Erythroblast (primary cell): ENCODE measurements at regions not wholly inside any gene's neighbourhood (a gene's known extent, or its start where the extent isn't known, plus 50 kb on each side); places are given as distances from the start of the nearest gene placed in this dataset.

Experiments used
- DNase-seq, 2 experiments: peaks; one replicate each; lab custom pipeline; 2025; lab: John Stamatoyannopoulos, UW
- GATA1 ChIP-seq: IDR thresholded peaks from 2 replicates; pipeline ENCODE4 v1.6.1; 2011; ENCODE audit warnings: low read depth, mild to moderate bottlenecking, control low read depth, low read length, moderate library complexity
- POLR2A ChIP-seq: IDR thresholded peaks from 2 replicates; pipeline ENCODE4 v1.6.1; 2011; ENCODE audit warnings: mild to moderate bottlenecking, low read length

DNA sequence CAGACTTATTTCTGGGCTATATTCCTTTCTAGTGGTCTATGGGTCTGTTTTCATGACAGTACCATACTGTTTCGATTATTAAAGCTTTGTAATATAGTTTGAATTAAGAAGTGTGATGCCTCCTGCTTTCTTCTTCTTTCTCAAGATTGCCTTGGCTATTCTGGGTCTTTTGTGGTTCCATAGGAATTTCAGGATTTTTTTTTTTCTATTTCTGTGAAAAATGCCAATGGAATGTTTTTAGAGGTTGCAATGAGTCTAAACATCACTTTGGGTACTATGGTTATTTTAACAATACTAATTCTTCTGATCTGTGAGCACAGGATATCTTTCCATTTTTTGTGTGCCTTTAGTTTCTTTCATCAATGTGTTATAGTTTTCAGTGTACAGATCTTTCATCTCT is 204.3 kb upstream of the HCCS start:
- no peak for DNase-seq
- TF ChIP-seq POLR2A (no peak), GATA1 (no peak)

DNA sequence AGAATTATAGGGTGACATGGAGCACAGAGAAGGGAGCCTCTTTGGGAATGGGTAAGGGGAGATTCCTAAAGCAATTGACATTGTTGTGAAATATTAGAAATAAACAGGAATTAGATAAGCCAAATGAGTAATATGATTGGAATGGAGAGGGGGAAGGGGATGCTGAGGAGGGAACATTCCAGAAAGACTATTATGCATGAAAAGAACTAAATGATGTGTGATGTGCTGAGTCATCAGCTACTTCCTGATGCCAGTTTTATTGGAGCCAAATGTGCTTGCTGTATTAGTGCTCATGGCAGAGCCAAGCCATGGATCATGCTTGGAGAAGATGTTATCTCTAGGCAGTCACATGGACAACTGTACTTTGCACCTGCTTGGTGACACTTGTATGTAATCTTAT is 189.0 kb upstream of the HCCS start:
- TF ChIP-seq POLR2A = no peak
- TF ChIP-seq GATA1 = no peak
- no peak for DNase-seq

DNA sequence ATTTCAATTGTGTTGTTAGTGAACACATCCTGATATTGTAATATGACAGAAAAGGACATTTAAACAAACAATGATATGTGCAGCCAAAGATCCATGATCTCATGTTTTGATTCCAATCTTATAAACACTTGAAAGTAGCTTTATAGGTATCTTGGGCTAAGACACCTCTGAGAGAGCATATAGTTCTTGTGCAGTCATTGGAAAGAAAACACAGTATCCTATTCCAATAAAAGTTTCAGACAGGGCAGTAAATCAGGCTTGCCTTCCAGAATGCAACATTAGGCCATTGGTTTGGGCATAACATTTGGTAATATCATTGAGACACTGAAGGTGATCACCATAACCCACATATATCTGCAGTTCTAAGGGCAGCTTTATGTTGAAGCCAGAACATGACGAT is 188.3 kb upstream of the HCCS start:
- TF ChIP-seq GATA1 (no peak), POLR2A (no peak)
- DNase-seq = no peak

DNA sequence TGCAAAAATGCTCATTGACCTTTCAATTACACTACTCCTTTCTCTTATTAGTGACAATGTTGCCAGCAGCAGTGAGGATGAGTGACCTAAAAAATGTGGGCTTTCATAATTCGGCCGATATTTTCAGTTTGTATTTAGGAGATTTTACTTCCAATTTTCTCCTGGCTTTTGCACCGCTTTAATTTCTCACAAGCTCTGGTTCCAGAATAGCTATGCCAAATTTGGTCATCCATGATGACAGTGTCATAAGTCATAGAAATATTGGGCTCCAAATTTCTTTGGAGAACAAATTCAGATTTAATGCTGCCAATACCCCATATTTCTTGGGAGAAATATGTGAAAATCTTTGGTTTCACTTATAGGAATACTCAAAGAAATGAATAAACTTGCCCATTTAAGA is 187.7 kb upstream of the HCCS start:
- TF ChIP-seq POLR2A (no peak), GATA1 (no peak)
- no peak for DNase-seq

DNA sequence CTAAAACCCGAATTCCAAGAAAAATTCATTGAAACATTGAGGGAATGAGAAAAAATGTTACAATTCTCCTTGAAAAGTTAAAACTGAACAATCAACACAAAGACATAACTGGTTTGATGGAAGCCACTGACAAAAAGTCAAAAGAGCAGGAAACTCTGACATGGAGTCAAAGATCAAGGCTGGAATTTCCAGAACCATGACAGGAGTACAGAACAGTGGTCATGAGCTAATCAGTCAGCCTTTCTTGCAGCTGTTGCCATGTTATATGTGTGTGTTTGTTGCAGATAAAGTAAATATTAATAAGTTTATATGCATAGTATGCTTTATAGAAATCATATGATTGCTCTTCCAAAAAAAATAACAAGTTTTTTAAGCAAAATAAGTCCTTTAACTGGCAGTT is 184.7 kb upstream of the HCCS start:
- no peak for DNase-seq
- no peak for TF ChIP-seq POLR2A
- no peak for TF ChIP-seq GATA1

DNA sequence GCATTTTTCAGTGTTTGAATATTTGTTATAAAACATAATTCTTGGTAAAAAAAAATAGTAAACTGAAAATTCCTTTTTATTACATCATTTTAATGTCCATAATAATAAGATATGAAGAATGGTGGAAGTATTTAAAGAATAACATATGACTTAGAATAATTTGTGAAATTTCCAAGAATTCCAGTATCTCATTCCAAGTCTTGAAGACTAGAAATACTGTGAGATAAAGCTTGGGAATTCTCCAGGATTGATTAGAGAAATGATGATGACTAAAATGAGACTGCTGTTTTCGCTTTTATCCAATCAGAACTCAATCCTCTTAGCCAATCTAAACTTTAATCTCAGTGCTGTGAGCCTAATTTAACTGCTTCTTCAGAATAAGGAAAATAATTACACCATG is 184.2 kb upstream of the HCCS start:
- no peak for DNase-seq
- no peak for TF ChIP-seq POLR2A
- TF ChIP-seq GATA1 = no peak

DNA sequence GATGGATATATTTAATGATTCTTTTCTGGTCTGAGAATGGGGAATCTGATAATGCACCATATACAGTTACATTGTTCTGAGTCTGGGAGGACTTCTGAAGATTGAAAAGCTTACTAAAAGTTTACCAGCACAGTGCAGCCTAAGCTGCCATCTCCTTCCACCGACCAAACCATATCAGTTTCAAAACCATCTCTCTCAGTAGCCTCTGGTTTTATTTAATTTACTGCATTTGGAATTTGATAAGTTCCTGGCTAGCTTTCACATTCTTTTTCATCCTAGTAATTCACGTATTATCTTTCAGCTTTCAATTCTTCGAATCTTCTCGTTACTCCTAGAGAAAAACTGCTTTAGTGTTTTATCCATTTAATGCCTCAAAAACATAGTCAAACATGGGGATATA is 181.4 kb upstream of the HCCS start:
- TF ChIP-seq POLR2A (no peak), GATA1 (no peak)
- DNase-seq = no peak

DNA sequence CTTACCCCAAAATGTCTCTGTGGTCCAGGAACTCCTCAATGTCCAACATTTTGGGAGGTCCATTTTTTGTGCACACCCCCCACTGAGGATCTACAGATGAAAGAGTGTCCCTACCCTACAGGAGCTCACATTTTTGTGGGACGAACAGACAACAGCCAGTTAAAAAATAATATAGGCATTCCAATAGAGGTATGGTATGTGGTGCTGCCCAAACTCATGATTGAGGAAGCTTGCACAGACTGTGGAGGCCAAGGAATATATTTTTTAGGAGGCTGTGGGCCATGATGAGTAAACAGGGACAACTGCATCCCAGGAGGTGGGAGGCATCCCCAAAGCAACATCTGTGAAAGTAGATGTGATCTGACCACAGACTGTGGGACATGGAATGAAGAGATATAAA is 181.0 kb upstream of the HCCS start:
- no peak for DNase-seq
- TF ChIP-seq POLR2A = no peak
- no peak for TF ChIP-seq GATA1

DNA sequence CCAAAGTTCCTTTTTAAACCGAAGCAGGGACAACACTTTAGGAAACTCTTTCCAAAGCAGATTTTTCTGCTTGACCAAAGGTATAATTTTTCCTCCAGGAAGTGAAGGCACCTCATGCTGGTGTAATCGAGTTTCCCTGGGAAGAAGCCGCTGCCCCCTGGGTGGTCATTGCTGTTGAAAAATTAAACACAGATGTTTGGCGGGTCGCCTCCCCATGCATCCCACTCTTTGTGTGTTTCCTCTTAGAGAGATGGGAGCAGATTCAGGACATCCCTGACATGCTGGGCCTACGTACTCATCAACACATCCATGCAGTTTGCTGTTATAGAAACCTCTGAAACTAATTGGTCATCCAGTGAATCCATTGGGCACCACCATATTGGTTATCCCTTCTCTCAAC is 179.2 kb upstream of the HCCS start:
- TF ChIP-seq GATA1 (no peak), POLR2A (no peak)
- DNase-seq = no peak

DNA sequence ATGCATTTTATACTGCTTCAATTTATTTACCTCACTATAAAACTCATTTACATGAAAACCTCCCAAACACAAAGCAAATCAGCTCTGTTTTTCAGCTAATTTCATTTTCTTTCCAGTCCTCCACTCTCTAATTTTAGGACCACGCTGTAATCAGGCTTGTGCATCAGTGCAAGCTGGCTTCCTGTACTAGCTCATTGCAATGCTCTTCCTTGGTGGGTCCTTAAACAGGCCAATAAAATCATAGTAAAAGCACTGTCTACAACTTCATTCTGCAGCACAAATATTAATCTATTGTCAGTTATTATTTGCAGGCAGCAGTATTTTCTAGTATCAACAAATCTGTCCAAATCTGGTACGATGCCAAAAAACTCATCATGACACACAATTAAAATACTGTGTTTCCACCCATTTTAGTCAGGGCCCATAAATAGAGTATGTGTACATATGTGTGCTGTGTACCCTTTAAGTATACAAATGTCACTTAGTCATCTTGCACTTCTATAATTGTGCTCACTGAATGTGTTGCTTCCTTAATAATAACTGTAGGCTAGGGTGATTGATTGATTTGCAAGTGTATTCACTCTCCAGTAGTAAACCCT is 178.2 kb upstream of the HCCS start:
- no peak for DNase-seq
- TF ChIP-seq GATA1 (no peak), POLR2A (no peak)

DNA sequence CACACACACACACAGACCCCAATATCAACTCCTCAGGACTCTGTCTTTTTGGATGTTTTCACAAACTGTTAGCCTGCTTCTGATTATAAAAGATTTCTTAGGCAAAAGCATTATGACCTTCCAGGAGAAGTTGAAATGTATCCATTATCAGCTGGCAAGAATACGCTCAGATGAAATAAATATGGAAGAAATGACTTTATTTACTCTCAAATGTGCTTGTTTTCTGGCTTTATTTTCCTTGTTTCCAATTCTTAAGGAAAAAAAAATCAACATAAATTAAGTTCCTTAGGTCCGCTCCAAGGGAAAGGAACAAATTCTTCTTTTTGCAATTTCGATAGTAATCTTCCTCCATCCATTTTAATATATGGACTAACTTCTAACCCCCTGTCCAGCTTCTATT is 175.6 kb upstream of the HCCS start:
- DNase-seq = no peak
- TF ChIP-seq POLR2A (no peak), GATA1 (no peak)

DNA sequence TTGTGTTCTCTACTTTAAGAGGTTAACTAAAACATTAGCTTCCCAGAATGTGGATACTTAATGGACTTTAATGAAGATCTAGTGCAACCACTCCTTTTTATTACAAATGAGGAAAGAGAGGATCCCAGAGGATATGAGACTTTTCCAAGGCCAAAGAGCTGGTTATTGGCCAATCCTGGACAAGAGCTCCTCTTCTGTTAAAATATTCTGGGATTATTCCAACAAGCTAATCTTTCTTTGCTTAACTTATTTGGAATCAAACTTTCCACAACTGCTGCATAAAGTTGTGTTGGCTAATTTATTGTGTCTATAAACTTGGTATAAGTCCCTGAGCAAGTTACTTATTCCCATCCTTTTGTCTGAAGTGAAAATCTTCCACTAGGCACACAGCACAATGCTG is 174.2 kb upstream of the HCCS start:
- TF ChIP-seq GATA1 (no peak), POLR2A (no peak)
- no peak for DNase-seq

DNA sequence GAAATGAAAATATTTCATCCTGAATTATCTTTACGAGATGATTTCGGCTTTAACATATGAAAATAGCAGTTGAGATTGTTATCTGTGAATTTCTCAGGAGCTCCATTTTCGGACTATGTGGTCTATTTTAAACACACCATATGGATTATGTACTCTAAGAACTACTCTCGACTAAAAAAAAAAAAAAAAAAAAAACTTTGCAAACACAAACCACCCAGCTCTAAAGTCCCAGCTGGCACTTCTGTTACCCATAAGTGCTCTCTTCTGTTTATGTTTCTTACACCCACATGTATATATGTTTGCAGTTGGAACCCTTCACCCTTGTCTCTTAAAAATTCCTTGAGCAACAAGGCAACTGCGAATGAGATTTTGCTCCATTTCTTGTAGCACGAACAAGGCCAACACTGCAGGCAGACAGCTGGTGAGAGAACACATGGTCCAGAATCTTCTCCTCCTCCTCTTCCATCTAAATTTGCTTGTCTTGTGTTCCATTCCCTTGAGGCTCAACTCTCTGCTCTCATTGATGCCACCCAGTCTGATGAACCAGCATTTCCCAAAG is 172.7 kb upstream of the HCCS start:
- DNase-seq = no peak
- TF ChIP-seq GATA1 = no peak
- TF ChIP-seq POLR2A = no peak

DNA sequence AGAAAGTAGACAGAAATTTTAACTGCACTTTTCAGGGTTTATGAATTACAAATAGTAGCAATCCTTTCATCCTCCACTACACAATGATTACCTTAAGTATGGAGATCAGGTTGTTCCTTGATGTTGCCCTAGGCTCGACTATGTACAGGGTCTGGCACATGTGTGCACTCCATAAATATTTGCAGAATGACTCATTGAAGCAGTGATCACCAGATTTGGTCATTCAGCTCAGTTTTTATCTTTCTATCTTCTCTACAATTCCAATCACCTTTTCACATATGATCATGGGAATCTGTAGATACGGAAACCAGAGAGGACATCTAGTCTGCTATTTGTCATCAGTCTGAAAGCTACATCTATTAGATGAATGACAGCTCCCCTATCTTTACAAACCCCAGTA is 171.7 kb upstream of the HCCS start:
- DNase-seq = no peak
- TF ChIP-seq POLR2A (no peak), GATA1 (no peak)

DNA sequence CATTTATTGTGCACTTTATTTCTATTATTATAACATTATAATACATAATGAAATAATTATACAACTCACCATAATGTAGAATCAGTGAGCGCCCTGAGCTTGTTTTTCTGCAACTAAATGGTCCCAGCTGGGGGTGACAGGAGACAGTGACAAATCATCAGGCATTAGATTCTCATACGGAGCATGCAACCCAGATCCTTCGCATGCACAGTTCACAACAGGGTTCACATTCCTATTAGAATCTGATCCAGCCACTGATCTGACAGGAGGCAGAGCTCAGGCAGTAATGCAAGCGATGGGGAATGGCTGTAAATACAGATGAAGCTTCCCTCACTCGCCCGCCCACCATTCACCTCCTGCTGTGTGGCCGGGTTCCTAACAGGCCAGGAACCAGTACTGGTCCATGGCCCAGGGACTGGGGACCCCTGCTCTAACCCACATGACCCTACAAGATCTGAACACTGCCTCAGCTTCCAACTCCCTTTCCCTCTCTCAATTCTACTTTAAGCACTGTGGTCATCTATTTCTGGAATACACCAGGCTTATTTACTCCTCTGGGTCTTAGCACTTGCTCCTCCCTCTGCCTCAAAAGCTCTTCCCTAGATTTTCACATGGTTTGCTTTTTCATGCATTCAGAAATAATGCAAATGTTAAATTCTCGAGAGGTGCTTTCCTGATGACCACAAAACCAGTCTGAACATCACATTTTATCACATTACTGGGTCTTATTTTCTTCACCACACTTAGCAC is 166.8 kb upstream of the HCCS start:
- TF ChIP-seq GATA1 (no peak), POLR2A (no peak)
- no peak for DNase-seq

DNA sequence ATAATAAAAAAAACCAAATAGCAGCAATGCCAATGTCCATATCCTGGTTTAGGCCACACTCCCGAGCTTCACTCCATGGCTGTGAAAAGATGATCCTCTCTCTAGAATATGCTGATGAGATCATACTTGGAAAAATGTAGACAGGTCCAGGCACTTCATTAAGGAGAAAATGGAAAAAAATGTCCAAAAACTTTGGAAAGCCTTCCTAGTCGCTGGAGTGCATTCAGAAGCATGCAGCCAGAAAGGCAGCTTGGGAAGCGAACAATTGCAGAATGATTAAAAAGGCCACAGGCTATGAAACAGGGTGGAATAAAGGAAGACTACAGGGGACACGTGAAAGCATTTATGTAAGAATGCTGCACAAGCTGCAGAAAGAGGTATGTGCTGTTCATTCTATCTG is 165.6 kb upstream of the HCCS start:
- DNase-seq = no peak
- TF ChIP-seq GATA1 (no peak), POLR2A (no peak)
